PC-3 (cell line): ENCODE measurements at regions not wholly inside any gene's neighbourhood (a gene's known extent, or its start where the extent isn't known, plus 50 kb on each side); places are given as distances from the start of the nearest gene placed in this dataset.

ENCODE experiments used
- EZH2 ChIP-seq: fragments of 300-600 bp; sonication (generic); IDR thresholded peaks from one replicate; pipeline ENCODE4 v1.6.1; 2017; ENCODE audit warnings: antibody characterized with exemption, mild to moderate bottlenecking, low read length; ENCODE audit not compliant: unreplicated experiment
- EZH2phosphoT487 ChIP-seq: fragments of 300-600 bp; sonication (generic); IDR thresholded peaks from 2 replicates; pipeline ENCODE4 v1.6.1; 2018; ENCODE audit warnings: mild to moderate bottlenecking, antibody characterized with exemption, low read length, borderline replicate concordance
- TF ChIP-seq, protein P1 (sequence below): fragments of 300-600 bp; sonication (generic); conservative IDR thresholded peaks from 2 replicates; pipeline ENCODE4 v1.5.1; 2017; ENCODE audit warnings: antibody characterized with exemption, low read depth, mild to moderate bottlenecking, low read length

DNA sequence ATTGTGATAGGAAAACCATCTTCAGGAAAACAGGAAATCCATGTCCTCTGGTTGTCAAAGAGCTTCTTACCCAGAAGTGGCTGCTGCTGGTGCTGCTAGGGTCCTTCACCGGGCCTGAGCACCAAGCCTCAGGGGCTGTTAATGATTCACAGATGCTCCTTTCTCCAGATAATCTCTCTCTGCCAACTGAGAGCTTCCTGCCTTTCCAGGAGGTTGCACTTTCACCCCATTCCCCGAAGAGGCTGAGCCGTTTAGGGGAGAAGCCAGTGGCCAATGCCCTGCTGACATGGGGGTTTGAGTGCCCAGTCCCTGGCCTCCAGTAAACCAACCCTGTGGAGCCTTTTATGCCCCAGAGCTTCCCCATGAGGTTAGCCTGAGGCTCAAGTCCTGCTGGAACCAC is 122.4 kb downstream of the CBLN4 start:
- TF ChIP-seq, protein P1, sequence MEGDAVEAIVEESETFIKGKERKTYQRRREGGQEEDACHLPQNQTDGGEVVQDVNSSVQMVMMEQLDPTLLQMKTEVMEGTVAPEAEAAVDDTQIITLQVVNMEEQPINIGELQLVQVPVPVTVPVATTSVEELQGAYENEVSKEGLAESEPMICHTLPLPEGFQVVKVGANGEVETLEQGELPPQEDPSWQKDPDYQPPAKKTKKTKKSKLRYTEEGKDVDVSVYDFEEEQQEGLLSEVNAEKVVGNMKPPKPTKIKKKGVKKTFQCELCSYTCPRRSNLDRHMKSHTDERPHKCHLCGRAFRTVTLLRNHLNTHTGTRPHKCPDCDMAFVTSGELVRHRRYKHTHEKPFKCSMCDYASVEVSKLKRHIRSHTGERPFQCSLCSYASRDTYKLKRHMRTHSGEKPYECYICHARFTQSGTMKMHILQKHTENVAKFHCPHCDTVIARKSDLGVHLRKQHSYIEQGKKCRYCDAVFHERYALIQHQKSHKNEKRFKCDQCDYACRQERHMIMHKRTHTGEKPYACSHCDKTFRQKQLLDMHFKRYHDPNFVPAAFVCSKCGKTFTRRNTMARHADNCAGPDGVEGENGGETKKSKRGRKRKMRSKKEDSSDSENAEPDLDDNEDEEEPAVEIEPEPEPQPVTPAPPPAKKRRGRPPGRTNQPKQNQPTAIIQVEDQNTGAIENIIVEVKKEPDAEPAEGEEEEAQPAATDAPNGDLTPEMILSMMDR: no peak
- TF ChIP-seq EZH2phosphoT487: no peak
- no peak for TF ChIP-seq EZH2
